ENCODE measurements at regions not wholly inside any gene's neighbourhood (a gene's known extent, or its start where the extent isn't known, plus 50 kb on each side); places are given as distances from the start of the nearest gene placed in this dataset.

- DNase-seq: no peak
These were observed 343.8 kb upstream of the MYT1L start for GRCh38 chr2:2674831-2675230.

GRCh38 chr2:2673406-2673805, 342.3 kb upstream of the MYT1L start:
- no peak for DNase-seq

- no peak for DNase-seq
These were observed 341.2 kb upstream of the MYT1L start for GRCh38 chr2:2672249-2672648.

GRCh38 chr2:2671826-2672225, 340.8 kb upstream of the MYT1L start:
- no peak for DNase-seq

- DNase-seq: no peak
These were observed 338.2 kb upstream of the MYT1L start for GRCh38 chr2:2669316-2669715.

- no peak for DNase-seq
These were observed 337.7 kb upstream of the MYT1L start for GRCh38 chr2:2668681-2669265.

- DNase-seq: no peak
These were observed 336.6 kb upstream of the MYT1L start for GRCh38 chr2:2667690-2668089.

- DNase-seq: no peak
These were observed 334.7 kb upstream of the MYT1L start for GRCh38 chr2:2665834-2666133.

GRCh38 chr2:2664989-2665833, 334.1 kb upstream of the MYT1L start:
- peak; percentile 31 for DNase-seq

- no peak for DNase-seq
These were observed 332.4 kb upstream of the MYT1L start for GRCh38 chr2:2663401-2664036.

GRCh38 chr2:2662847-2663356, 331.8 kb upstream of the MYT1L start:
- no peak for DNase-seq

- DNase-seq: no peak
These were observed 331.2 kb upstream of the MYT1L start for GRCh38 chr2:2662037-2662846.

- DNase-seq: no peak
These were observed 329.8 kb upstream of the MYT1L start for GRCh38 chr2:2660789-2661355.

GRCh38 chr2:2657121-2657962, 326.3 kb upstream of the MYT1L start:
- no peak for DNase-seq

- no peak for DNase-seq
These were observed 325.3 kb upstream of the MYT1L start for GRCh38 chr2:2656115-2657011.

GRCh38 chr2:2655453-2656114, 324.5 kb upstream of the MYT1L start:
- no peak for DNase-seq

GRCh38 chr2:2653231-2653630, 322.2 kb upstream of the MYT1L start:
- no peak for DNase-seq

- DNase-seq: no peak
These were observed 319.7 kb upstream of the MYT1L start for GRCh38 chr2:2650608-2651375.
